Panc1 (cell line): ENCODE measurements at regions not wholly inside any gene's neighbourhood (a gene's known extent, or its start where the extent isn't known, plus 50 kb on each side); places are given as distances from the start of the nearest gene placed in this dataset.

Experiments
- POLR2AphosphoS5 ChIP-seq: IDR thresholded peaks from 2 replicates; pipeline ENCODE4 v1.6.1; 2012; ENCODE audit warnings: mild to moderate bottlenecking, low read depth, low read length, moderate library complexity
- SIN3A ChIP-seq: IDR thresholded peaks from 2 replicates; pipeline ENCODE4 v1.6.1; 2012; ENCODE audit warnings: low read depth, mild to moderate bottlenecking, low read length, moderate library complexity, borderline replicate concordance; ENCODE audit not compliant: insufficient read depth
- TCF7L2 ChIP-seq: IDR thresholded peaks from 2 replicates; pipeline ENCODE4 v1.6.1; 2011; ENCODE audit warnings: mild to moderate bottlenecking, low read depth, low read length, inconsistent platforms
- TF ChIP-seq, protein P1 (sequence below): fragments of 450-650 bp; IDR thresholded peaks from 2 replicates; pipeline ENCODE4 v1.5.1; 2017; ENCODE audit warnings: mild to moderate bottlenecking
- TF ChIP-seq, protein P2 (sequence below), 2 experiments: IDR thresholded peaks; 2 replicates each; pipeline ENCODE4 v1.6.1; 2011 to 2012; ENCODE audit warnings: low read depth in 2 of 2, control low read depth in 1 of 2, low read length in 1 of 2, mild to moderate bottlenecking in 1 of 2, moderate library complexity in 1 of 2; ENCODE audit not compliant: insufficient read depth in 1 of 2

DNA sequence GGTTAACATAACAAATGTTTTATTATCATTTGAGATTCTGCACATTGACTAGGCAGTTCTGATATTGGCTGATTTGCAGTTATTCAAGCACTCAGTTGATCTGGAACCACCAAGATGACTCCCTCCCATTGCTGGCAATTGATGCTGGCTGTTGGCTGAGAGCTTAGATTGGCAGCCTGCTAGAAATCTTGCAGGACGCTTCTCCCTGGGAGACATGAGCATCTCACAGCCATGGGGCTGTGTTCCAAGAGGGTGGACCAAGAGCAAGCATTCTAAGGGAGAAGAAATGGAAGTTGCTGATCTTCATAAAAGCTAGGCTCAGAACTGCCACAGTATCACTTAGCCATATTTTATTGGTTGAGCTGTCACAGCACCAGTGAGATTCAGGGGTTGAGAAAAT, 233.4 kb upstream of the ID4 start:
- TF ChIP-seq TCF7L2: no peak
- TF ChIP-seq, protein P1, sequence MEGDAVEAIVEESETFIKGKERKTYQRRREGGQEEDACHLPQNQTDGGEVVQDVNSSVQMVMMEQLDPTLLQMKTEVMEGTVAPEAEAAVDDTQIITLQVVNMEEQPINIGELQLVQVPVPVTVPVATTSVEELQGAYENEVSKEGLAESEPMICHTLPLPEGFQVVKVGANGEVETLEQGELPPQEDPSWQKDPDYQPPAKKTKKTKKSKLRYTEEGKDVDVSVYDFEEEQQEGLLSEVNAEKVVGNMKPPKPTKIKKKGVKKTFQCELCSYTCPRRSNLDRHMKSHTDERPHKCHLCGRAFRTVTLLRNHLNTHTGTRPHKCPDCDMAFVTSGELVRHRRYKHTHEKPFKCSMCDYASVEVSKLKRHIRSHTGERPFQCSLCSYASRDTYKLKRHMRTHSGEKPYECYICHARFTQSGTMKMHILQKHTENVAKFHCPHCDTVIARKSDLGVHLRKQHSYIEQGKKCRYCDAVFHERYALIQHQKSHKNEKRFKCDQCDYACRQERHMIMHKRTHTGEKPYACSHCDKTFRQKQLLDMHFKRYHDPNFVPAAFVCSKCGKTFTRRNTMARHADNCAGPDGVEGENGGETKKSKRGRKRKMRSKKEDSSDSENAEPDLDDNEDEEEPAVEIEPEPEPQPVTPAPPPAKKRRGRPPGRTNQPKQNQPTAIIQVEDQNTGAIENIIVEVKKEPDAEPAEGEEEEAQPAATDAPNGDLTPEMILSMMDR: no peak
- TF ChIP-seq POLR2AphosphoS5: no peak
- no peak for TF ChIP-seq SIN3A
- TF ChIP-seq, protein P2, sequence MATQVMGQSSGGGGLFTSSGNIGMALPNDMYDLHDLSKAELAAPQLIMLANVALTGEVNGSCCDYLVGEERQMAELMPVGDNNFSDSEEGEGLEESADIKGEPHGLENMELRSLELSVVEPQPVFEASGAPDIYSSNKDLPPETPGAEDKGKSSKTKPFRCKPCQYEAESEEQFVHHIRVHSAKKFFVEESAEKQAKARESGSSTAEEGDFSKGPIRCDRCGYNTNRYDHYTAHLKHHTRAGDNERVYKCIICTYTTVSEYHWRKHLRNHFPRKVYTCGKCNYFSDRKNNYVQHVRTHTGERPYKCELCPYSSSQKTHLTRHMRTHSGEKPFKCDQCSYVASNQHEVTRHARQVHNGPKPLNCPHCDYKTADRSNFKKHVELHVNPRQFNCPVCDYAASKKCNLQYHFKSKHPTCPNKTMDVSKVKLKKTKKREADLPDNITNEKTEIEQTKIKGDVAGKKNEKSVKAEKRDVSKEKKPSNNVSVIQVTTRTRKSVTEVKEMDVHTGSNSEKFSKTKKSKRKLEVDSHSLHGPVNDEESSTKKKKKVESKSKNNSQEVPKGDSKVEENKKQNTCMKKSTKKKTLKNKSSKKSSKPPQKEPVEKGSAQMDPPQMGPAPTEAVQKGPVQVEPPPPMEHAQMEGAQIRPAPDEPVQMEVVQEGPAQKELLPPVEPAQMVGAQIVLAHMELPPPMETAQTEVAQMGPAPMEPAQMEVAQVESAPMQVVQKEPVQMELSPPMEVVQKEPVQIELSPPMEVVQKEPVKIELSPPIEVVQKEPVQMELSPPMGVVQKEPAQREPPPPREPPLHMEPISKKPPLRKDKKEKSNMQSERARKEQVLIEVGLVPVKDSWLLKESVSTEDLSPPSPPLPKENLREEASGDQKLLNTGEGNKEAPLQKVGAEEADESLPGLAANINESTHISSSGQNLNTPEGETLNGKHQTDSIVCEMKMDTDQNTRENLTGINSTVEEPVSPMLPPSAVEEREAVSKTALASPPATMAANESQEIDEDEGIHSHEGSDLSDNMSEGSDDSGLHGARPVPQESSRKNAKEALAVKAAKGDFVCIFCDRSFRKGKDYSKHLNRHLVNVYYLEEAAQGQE (IDR thresholded peaks at IDR 0.05; ENCODE audit: insufficient read depth in 1 of 2, low read depth in 2 of 2, low read length in 1 of 2): no peak
